K562 (cell line): ENCODE measurements at regions not wholly inside any gene's neighbourhood (a gene's known extent, or its start where the extent isn't known, plus 50 kb on each side); places are given as distances from the start of the nearest gene placed in this dataset.
A peak's percentile ranks its signal among the peaks of the same experiment; 100 is the strongest.

Experiments
- ATAC-seq: fragments of 200-7000 bp; cut with Tn5 transposase; 3 replicates; pipeline ENCODE4 v1.9.1; 2020; ENCODE audit warnings: moderate library complexity
- BruUV-seq: library from RNA; stranded (reverse); fragments of 400-500 nt; replicated peaks from 2 replicates; lab custom pipeline; 2021; lab: Mats Ljungman, UMichigan
- CTCF ChIA-PET: fragments of 300-600 bp; formaldehyde crosslinking; extraction: SDS; loops from one replicate; lab custom pipeline; 2021; ENCODE audit warnings: low intra/inter-chr PET ratio; lab: Yijun Ruan, JAX
- POLR2A ChIA-PET: fragments of 300-600, 350-650 bp; sonication (Branson Sonifier 250); formaldehyde crosslinking; extraction: SDS; loops from one replicate; lab custom pipeline; 2021; ENCODE audit warnings: antibody characterized with exemption, inconsistent platforms; lab: Yijun Ruan, JAX
- DNase-seq, 4 experiments: peaks; one replicate each; pipeline versions ENCODE4 v3.0.0 to v3.0.0-alpha.2; 2011 to 2018; ENCODE audit warnings: low spot score in 3 of 4, mixed read lengths in 3 of 4; ENCODE audit errors: extremely low read depth in 1 of 4
- FAIRE-seq: peaks from 2 replicates; lab custom pipeline; 2011; peaks lifted over from hg19 to GRCh38; lab: Jason Lieb, UNC
- H2AFZ ChIP-seq: 2 replicates; pipeline ENCODE4 v1.6.0; 2011; ENCODE audit warnings: low read depth, low read length, control low read depth, inconsistent platforms
- H3K27ac ChIP-seq: fragments of 200-600 bp; 3 replicates; pipeline ENCODE4 v1.8.0; 2011; ENCODE audit warnings: low read depth, mild to moderate bottlenecking, control low read depth, inconsistent platforms, low read length, moderate library complexity, mixed read lengths; ENCODE audit errors: extremely low read depth
- H3K27me3 ChIP-seq, 2 experiments: fragments of 300-600 bp in 1 of 2; 2 replicates in 1 of 2; 3 replicates in 1 of 2; pipeline versions ENCODE4 v1.6.0 to v1.8.0; 2011; ENCODE audit warnings: inconsistent platforms in 2 of 2, low read length in 2 of 2, mild to moderate bottlenecking in 1 of 2, mixed read lengths in 1 of 2, moderate library complexity in 1 of 2; ENCODE audit not compliant: control insufficient read depth in 2 of 2, insufficient read depth in 2 of 2
- H3K36me3 ChIP-seq: fragments of 300-600 bp; 3 replicates; pipeline ENCODE4 v1.8.0; 2011; ENCODE audit warnings: mild to moderate bottlenecking, low read length, inconsistent platforms; ENCODE audit not compliant: control insufficient read depth, insufficient read depth
- H3K4me1 ChIP-seq, 2 experiments: fragments of 200-600 bp in 1 of 2; replicated peaks in 1 of 2; 2 replicates in 1 of 2; 3 replicates in 1 of 2; pipeline versions ENCODE4 v1.5.1 to v1.8.0; 2011; ENCODE audit warnings: inconsistent platforms in 2 of 2, low read length in 2 of 2, mild to moderate bottlenecking in 1 of 2, mixed read lengths in 1 of 2, moderate library complexity in 1 of 2; ENCODE audit not compliant: control insufficient read depth in 2 of 2, insufficient read depth in 2 of 2
- H3K4me2 ChIP-seq: 2 replicates; pipeline ENCODE4 v1.6.1; 2011; ENCODE audit warnings: low read length, control low read depth, inconsistent platforms, mixed read lengths; ENCODE audit not compliant: insufficient read depth
- H3K4me3 ChIP-seq: fragments of 200-600 bp; sonication (generic), shearing (Covaris generic); 2 replicates; pipeline ENCODE4 v1.5.1; 2016; ENCODE audit warnings: control low read depth, inconsistent platforms
- H3K79me2 ChIP-seq: fragments of 200-600 bp; 3 replicates; pipeline ENCODE4 v1.8.0; 2011; ENCODE audit warnings: low read length, inconsistent platforms; ENCODE audit not compliant: control insufficient read depth, insufficient read depth
- H3K9ac ChIP-seq, 2 experiments: 2 replicates each; pipeline versions ENCODE4 v1.6.0 to v1.6.1; 2011; ENCODE audit warnings: low read depth in 2 of 2, low read length in 2 of 2, control low read depth in 1 of 2, inconsistent platforms in 1 of 2, mild to moderate bottlenecking in 1 of 2, mixed read lengths in 1 of 2; ENCODE audit not compliant: insufficient read depth in 1 of 2
- H3K9me1 ChIP-seq: one replicate; pipeline ENCODE4 v1.6.0; 2011; ENCODE audit warnings: inconsistent platforms, mild to moderate bottlenecking, low read length, moderate library complexity; ENCODE audit not compliant: control insufficient read depth, insufficient read depth
- H3K9me3 ChIP-seq: replicated peaks from 2 replicates; pipeline ENCODE4 v1.5.1; 2011; ENCODE audit warnings: low read depth, low read length, inconsistent platforms; ENCODE audit not compliant: control insufficient read depth, insufficient read depth
- H4K20me1 ChIP-seq: replicated peaks from 2 replicates; pipeline ENCODE4 v1.6.1; 2011; ENCODE audit warnings: low read length, inconsistent platforms, mixed read lengths; ENCODE audit not compliant: control insufficient read depth, insufficient read depth
- CBX5 ChIP-seq: IDR thresholded peaks from 2 replicates; pipeline ENCODE4 v1.6.1; 2014; ENCODE audit warnings: low read depth, borderline replicate concordance
- CCAR2 ChIP-seq: fragments of 200-400 bp; formaldehyde crosslinking; IDR thresholded peaks from 2 replicates; pipeline ENCODE4 v1.6.1; 2017; ENCODE audit warnings: mild to moderate bottlenecking, low read depth, low read length
- MBD2 ChIP-seq: sonication (generic); IDR thresholded peaks from 2 replicates; pipeline ENCODE4 v1.6.1; 2016; ENCODE audit warnings: low read depth, borderline replicate concordance
- THRAP3 ChIP-seq: fragments of 450-650 bp; IDR thresholded peaks from 2 replicates; pipeline ENCODE4 v1.6.1; 2016; ENCODE audit warnings: mild to moderate bottlenecking, inconsistent platforms, borderline replicate concordance
- WGBS: fragments of 100-300 bp; shearing (Covaris generic); methylation state at CpG from one replicate; pipeline ENCODE4 v1.1.6; 2016; ENCODE audit warnings: low coverage, mixed read lengths; ENCODE audit not compliant: insufficient coverage; ENCODE audit errors: missing lambda C conversion rate; 5-methylcytosine and 5-hydroxymethylcytosine counted together
- in situ Hi-C: fragments of 300-500 bp; cut with MboI; formaldehyde crosslinking; loops from 4 replicates; pipeline ENCODE4 v1.15.0; 2018; ENCODE audit warnings: inconsistent platforms, mixed read lengths
- intact Hi-C: fragments of 100-400 bp; cut with micrococcal nuclease; formaldehyde crosslinking; loops from 2 replicates; pipeline ENCODE4 v1.14.2; 2022
- TF ChIP-seq, protein P1 (sequence below): sonication (generic); formaldehyde crosslinking; IDR thresholded peaks from 2 replicates; pipeline ENCODE4 v1.8.0; 2022; ENCODE audit warnings: mild to moderate bottlenecking, missing genetic modification reagents

DNA sequence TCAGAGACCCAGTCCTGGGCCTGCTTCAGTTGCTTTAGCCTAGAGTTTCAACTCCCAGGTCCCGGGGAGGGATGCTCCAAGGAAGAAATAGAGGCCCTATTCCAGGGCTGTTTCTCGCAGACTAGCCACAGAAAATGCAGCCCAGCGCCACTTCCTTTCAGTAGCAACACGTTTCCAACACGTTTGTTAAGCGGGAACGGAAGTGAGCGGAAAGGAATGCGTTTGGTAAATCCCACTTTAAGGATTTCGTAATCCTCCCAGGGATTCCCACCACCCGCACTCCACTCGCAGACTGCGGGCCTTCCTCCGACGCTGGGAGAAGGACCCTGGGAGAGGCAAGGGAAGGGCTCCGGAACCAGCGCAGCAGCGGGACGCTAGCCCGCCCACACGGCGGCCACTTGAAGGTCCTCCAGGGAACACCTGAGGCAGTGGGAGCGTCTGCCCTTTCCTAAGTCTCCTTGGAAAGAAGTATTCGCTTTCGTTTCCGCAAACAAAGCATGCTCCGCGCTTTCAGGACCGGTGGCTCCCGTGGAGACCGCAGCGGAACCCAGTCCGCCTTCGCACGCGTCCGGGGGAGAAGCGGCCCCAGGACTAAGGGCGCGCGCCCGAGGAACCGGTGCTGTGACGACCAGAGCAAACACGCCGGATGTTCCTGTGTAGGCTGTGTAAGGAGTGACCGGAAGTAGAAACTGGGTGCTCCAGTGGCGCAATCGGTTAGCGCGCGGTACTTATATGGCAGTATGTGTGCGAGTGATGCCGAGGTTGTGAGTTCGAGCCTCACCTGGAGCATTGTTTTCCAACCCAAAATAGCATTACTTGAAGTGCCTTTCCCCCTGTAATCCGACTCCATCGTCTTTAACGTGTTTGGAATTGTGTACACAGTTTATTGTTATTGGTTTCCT, 227.6 kb upstream of the PRSS16 start (continued):
- TF ChIP-seq, protein P1, sequence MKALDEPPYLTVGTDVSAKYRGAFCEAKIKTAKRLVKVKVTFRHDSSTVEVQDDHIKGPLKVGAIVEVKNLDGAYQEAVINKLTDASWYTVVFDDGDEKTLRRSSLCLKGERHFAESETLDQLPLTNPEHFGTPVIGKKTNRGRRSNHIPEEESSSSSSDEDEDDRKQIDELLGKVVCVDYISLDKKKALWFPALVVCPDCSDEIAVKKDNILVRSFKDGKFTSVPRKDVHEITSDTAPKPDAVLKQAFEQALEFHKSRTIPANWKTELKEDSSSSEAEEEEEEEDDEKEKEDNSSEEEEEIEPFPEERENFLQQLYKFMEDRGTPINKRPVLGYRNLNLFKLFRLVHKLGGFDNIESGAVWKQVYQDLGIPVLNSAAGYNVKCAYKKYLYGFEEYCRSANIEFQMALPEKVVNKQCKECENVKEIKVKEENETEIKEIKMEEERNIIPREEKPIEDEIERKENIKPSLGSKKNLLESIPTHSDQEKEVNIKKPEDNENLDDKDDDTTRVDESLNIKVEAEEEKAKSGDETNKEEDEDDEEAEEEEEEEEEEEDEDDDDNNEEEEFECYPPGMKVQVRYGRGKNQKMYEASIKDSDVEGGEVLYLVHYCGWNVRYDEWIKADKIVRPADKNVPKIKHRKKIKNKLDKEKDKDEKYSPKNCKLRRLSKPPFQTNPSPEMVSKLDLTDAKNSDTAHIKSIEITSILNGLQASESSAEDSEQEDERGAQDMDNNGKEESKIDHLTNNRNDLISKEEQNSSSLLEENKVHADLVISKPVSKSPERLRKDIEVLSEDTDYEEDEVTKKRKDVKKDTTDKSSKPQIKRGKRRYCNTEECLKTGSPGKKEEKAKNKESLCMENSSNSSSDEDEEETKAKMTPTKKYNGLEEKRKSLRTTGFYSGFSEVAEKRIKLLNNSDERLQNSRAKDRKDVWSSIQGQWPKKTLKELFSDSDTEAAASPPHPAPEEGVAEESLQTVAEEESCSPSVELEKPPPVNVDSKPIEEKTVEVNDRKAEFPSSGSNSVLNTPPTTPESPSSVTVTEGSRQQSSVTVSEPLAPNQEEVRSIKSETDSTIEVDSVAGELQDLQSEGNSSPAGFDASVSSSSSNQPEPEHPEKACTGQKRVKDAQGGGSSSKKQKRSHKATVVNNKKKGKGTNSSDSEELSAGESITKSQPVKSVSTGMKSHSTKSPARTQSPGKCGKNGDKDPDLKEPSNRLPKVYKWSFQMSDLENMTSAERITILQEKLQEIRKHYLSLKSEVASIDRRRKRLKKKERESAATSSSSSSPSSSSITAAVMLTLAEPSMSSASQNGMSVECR (CRISPR knock-in tag): no peak
- TF ChIP-seq THRAP3: no peak
- peak; percentile 67; the same call in 1 of the 2 replicates for TF ChIP-seq MBD2
- TF ChIP-seq CBX5: peak; percentile 60; the same call in 1 of the 2 replicates
- TF ChIP-seq CCAR2: no peak

- peak overlapping the region; percentile 91 for H3K27ac ChIP-seq
- in situ Hi-C loops (no loop called here), intact Hi-C loops (no loop called here)
- peaks cover 43% of the 10 kb centered on the region for H3K79me2 ChIP-seq
- FAIRE-seq: no peak
- ChIA-PET CTCF (no interaction called here), POLR2A (interaction anchor here (0.7 kb wide), 1 partner anchor 363 kb away, joined by 3 read pairs; no protein-coding TSS in a partner anchor)
- no peak for ATAC-seq
- DNase-seq: no peak
- no TSS peak for BruUV-seq
- peak overlapping the region; percentile 5 to 89; a peak in 2 of 4 replicates for H3K9ac ChIP-seq
- peak overlapping the region; percentile 45 for H3K4me3 ChIP-seq
- H3K27me3 ChIP-seq: no peaks in the 10 kb centered on the region
- no peaks in the 10 kb centered on the region for H3K9me1 ChIP-seq
- no peaks in the 10 kb centered on the region for H4K20me1 ChIP-seq
- peaks cover 0 to 7% of the 10 kb centered on the region in 2 experiments; a peak in 3 of 5 replicates for H3K4me1 ChIP-seq
- H2AFZ ChIP-seq: peak overlapping the region; percentile 94
- no peaks in the 10 kb centered on the region; the same call in 1 of the 2 replicates for H3K9me3 ChIP-seq
- H3K4me2 ChIP-seq: peak overlapping the region; percentile 78
- H3K36me3 ChIP-seq: no peaks in the 10 kb centered on the region
- WGBS: 70% methylated on average over 9 of the region's 9 CpGs
Measured at GRCh38 chr6:27020553-27020880, 227.0 kb upstream of the PRSS16 start.
